IMR-90 (cell line): ENCODE measurements at regions not wholly inside any gene's neighbourhood (a gene's known extent, or its start where the extent isn't known, plus 50 kb on each side); places are given as distances from the start of the nearest gene placed in this dataset.

ENCODE experiments used
- ATAC-seq: fragments of 200-7000 bp; cut with Tn5 transposase; 2 replicates; pipeline ENCODE4 v1.9.1; 2020; ENCODE audit warnings: low read depth, mild to moderate bottlenecking, moderate library complexity
- BruUV-seq: library from RNA; stranded (reverse); fragments of 400-500 nt; replicated peaks from 2 replicates; lab custom pipeline; 2021; lab: Mats Ljungman, UMichigan
- CTCF ChIA-PET: fragments of 300-600 bp; formaldehyde crosslinking; extraction: SDS; loops from one replicate; lab custom pipeline; 2021; ENCODE audit warnings: antibody characterized with exemption; lab: Yijun Ruan, JAX
- POLR2A ChIA-PET: fragments of 300-600 bp; sonication (Branson Sonifier 250); formaldehyde crosslinking; loops from one replicate; lab custom pipeline; 2022; ENCODE audit warnings: antibody characterized with exemption; ENCODE audit not compliant: unreplicated experiment; lab: Charles Lee
- DNase-seq: peaks from one replicate; pipeline ENCODE4 v3.0.0; 2013
- H2AFZ ChIP-seq: replicated peaks from 2 replicates; pipeline ENCODE3; 2013; ENCODE audit warnings: low read length, mild to moderate bottlenecking; ENCODE audit not compliant: poor library complexity
- H2AK5ac ChIP-seq: 2 replicates; pipeline ENCODE4 v1.6.1; 2013; ENCODE audit warnings: low read depth, low read length, inconsistent platforms
- H2AK9ac ChIP-seq: replicated peaks from 2 replicates; pipeline ENCODE3; 2013; ENCODE audit warnings: mild to moderate bottlenecking, low read depth, low read length, moderate library complexity; ENCODE audit not compliant: poor library complexity
- H2BK120ac ChIP-seq: 2 replicates; pipeline ENCODE4 v1.6.1; 2013; ENCODE audit warnings: low read depth, low read length, inconsistent platforms
- H2BK15ac ChIP-seq: 3 replicates; pipeline ENCODE4 v1.6.1; 2013; ENCODE audit warnings: low read depth, low read length, inconsistent platforms
- H2BK20ac ChIP-seq: 2 replicates; pipeline ENCODE4 v1.6.1; 2013; ENCODE audit warnings: low read depth, mild to moderate bottlenecking, inconsistent platforms, low read length, moderate library complexity
- H2BK5ac ChIP-seq: 2 replicates; pipeline ENCODE4 v1.6.1; 2013; ENCODE audit warnings: mild to moderate bottlenecking, low read depth, low read length, inconsistent platforms; ENCODE audit not compliant: poor library complexity, severe bottlenecking
- H3K14ac ChIP-seq: replicated peaks from 2 replicates; pipeline ENCODE4 v1.6.1; 2013; ENCODE audit warnings: low read depth, low read length, inconsistent platforms
- H3K18ac ChIP-seq: 2 replicates; pipeline ENCODE4 v1.6.1; 2013; ENCODE audit warnings: low read depth, low read length, control low read depth
- H3K23ac ChIP-seq: 2 replicates; pipeline ENCODE4 v1.6.1; 2013; ENCODE audit warnings: low read depth, low read length, inconsistent platforms
- H3K27ac ChIP-seq: 2 replicates; pipeline ENCODE4 v1.5.1; 2013; ENCODE audit warnings: mild to moderate bottlenecking, control low read depth, low read length; ENCODE audit not compliant: insufficient read depth
- H3K27me3 ChIP-seq: 2 replicates; pipeline ENCODE4 v1.6.1; 2013; ENCODE audit warnings: low read length; ENCODE audit not compliant: control insufficient read depth, insufficient read depth
- H3K36me3 ChIP-seq: 2 replicates; pipeline ENCODE4 v1.6.1; 2013; ENCODE audit warnings: low read length, mixed read lengths; ENCODE audit not compliant: control insufficient read depth, insufficient read depth
- H3K4ac ChIP-seq: 2 replicates; pipeline ENCODE4 v1.6.1; 2013; ENCODE audit warnings: low read depth, low read length, inconsistent platforms
- H3K4me1 ChIP-seq: 2 replicates; pipeline ENCODE4 v1.6.1; 2013; ENCODE audit warnings: low read length, mixed read lengths; ENCODE audit not compliant: control insufficient read depth, insufficient read depth
- H3K4me2 ChIP-seq: 2 replicates; pipeline ENCODE4 v1.6.1; 2013; ENCODE audit warnings: low read depth, mild to moderate bottlenecking, control low read depth, low read length, moderate library complexity
- H3K4me3 ChIP-seq: 2 replicates; pipeline ENCODE4 v1.5.1; 2013; ENCODE audit warnings: low read depth, mild to moderate bottlenecking, control low read depth, low read length, moderate library complexity; ENCODE audit not compliant: insufficient read depth
- H3K56ac ChIP-seq: 2 replicates; pipeline ENCODE4 v1.6.1; 2013; ENCODE audit warnings: low read length, inconsistent platforms; ENCODE audit not compliant: insufficient read depth; ENCODE audit errors: extremely low read depth
- H3K79me1 ChIP-seq, 2 experiments: 2 replicates each; pipeline ENCODE4 v1.6.1; 2013; ENCODE audit warnings: low read length in 2 of 2, inconsistent platforms in 1 of 2, low read depth in 1 of 2
- H3K9ac ChIP-seq: 2 replicates; pipeline ENCODE4 v1.6.1; 2013; ENCODE audit warnings: low read depth, low read length, control low read depth
- H3K9me1 ChIP-seq: 2 replicates; pipeline ENCODE4 v1.6.1; 2013; ENCODE audit warnings: low read length, inconsistent platforms; ENCODE audit not compliant: insufficient read depth
- H3K9me3 ChIP-seq: 2 replicates; pipeline ENCODE4 v1.6.1; 2013; ENCODE audit warnings: low read length; ENCODE audit not compliant: control insufficient read depth, insufficient read depth
- H4K20me1 ChIP-seq: 2 replicates; pipeline ENCODE4 v1.6.1; 2013; ENCODE audit warnings: low read length, inconsistent platforms; ENCODE audit not compliant: insufficient read depth
- H4K5ac ChIP-seq: 2 replicates; pipeline ENCODE4 v1.6.1; 2013; ENCODE audit warnings: mild to moderate bottlenecking, low read depth, low read length, control low read depth
- H4K8ac ChIP-seq, 2 experiments: 2 replicates each; pipeline ENCODE4 v1.6.1; 2013; ENCODE audit warnings: low read depth in 2 of 2, low read length in 2 of 2, control low read depth in 1 of 2, inconsistent platforms in 1 of 2
- H4K91ac ChIP-seq: 2 replicates; pipeline ENCODE4 v1.6.1; 2013; ENCODE audit warnings: low read depth, low read length, inconsistent platforms; ENCODE audit not compliant: insufficient read depth
- BHLHE40 ChIP-seq: fragments of 150-350 bp; IDR thresholded peaks from 2 replicates; pipeline ENCODE4 v1.6.1; 2016; ENCODE audit warnings: mild to moderate bottlenecking, low read depth, low read length
- CEBPB ChIP-seq: IDR thresholded peaks from 2 replicates; pipeline ENCODE4 v1.6.1; 2012; ENCODE audit warnings: low read depth, low read length, improper control_type of control experiment
- CHD1 ChIP-seq: IDR thresholded peaks from 2 replicates; pipeline ENCODE4 v1.6.1; 2012; ENCODE audit warnings: low read depth, low read length, improper control_type of control experiment
- ELK1 ChIP-seq: fragments of 150-350 bp; IDR thresholded peaks from 2 replicates; pipeline ENCODE4 v1.6.1; 2016; ENCODE audit warnings: low read depth, mild to moderate bottlenecking, low read length, moderate library complexity, borderline replicate concordance
- FOS ChIP-seq: fragments of 150-350 bp; IDR thresholded peaks from 2 replicates; pipeline ENCODE4 v1.6.1; 2016; ENCODE audit warnings: low read depth, low read length
- MXI1 ChIP-seq: IDR thresholded peaks from 2 replicates; pipeline ENCODE4 v1.6.1; 2012; ENCODE audit warnings: low read depth, mild to moderate bottlenecking, low read length, moderate library complexity, borderline replicate concordance
- POLR2A ChIP-seq: IDR thresholded peaks from 2 replicates; pipeline ENCODE4 v1.6.1; 2012; ENCODE audit warnings: mild to moderate bottlenecking, low read depth, low read length
- RAD21 ChIP-seq: IDR thresholded peaks from 2 replicates; pipeline ENCODE4 v1.6.1; 2012; ENCODE audit warnings: low read length, improper control_type of control experiment
- RCOR1 ChIP-seq: IDR thresholded peaks from 2 replicates; pipeline ENCODE4 v1.6.1; 2012; ENCODE audit warnings: mild to moderate bottlenecking, low read length, improper control_type of control experiment; ENCODE audit not compliant: insufficient replicate concordance
- SMC3 ChIP-seq: fragments of 150-350 bp; IDR thresholded peaks from 2 replicates; pipeline ENCODE4 v1.6.1; 2016; ENCODE audit warnings: low read depth, mild to moderate bottlenecking, antibody characterized with exemption, low read length, moderate library complexity
- USF2 ChIP-seq: fragments of 150-350 bp; IDR thresholded peaks from 2 replicates; pipeline ENCODE4 v1.6.1; 2017; ENCODE audit warnings: mild to moderate bottlenecking, antibody characterized with exemption, low read length, low read depth
- WGBS, 2 experiments: methylation state at CpG; one replicate each; pipeline versions ENCODE4 v1.1.5 to v1.1.7; 2013; ENCODE audit warnings: missing lambda C conversion rate in 2 of 2; ENCODE audit not compliant: insufficient read length in 1 of 2; ENCODE audit errors: extremely low coverage in 2 of 2; 5-methylcytosine and 5-hydroxymethylcytosine counted together
- dilution Hi-C: fragments of 300-500 bp; cut with HindIII; formaldehyde crosslinking; loops from one replicate; pipeline ENCODE4 v1.14.3; 2018; ENCODE audit warnings: low sequenced_read_pairs; ENCODE audit not compliant: unreplicated experiment
- in situ Hi-C: fragments of 300-500 bp; cut with MboI; formaldehyde crosslinking; loops from 3 replicates; pipeline ENCODE4 v1.14.3; 2019; ENCODE audit warnings: low sequenced_read_pairs, inconsistent platforms, mixed read lengths
- intact Hi-C: fragments of 100-400 bp; cut with micrococcal nuclease; formaldehyde crosslinking; loops from 2 replicates; pipeline ENCODE4 v1.10.0; 2022

- H2AFZ ChIP-seq = no peak overlapping the region
- no peak overlapping the region for H3K4ac ChIP-seq
- POLR2A ChIA-PET = no interaction called here
- H3K23ac ChIP-seq = no peak overlapping the region
- no peak for ATAC-seq
- no peak overlapping the region for H2BK120ac ChIP-seq
- no peak overlapping the region for H2AK5ac ChIP-seq
- H3K14ac ChIP-seq = no peak overlapping the region
- no peak overlapping the region for H3K9ac ChIP-seq
- intact Hi-C loops = no loop called here
- in situ Hi-C loops = no loop called here
- no peak overlapping the region for H4K8ac ChIP-seq
- no peaks in the 10 kb centered on the region for H3K4me1 ChIP-seq
- no peak overlapping the region for H3K4me3 ChIP-seq
- H3K4me2 ChIP-seq = no peak overlapping the region
- no peak for DNase-seq
- H2BK20ac ChIP-seq = no peak overlapping the region
- no peaks in the 10 kb centered on the region for H3K27me3 ChIP-seq
- no peak overlapping the region for H2BK5ac ChIP-seq
- BruUV-seq = no TSS peak
- dilution Hi-C loops = no loop called here
- H4K91ac ChIP-seq = no peak overlapping the region
- H3K9me1 ChIP-seq = no peaks in the 10 kb centered on the region
- no peak overlapping the region for H2AK9ac ChIP-seq
- no peaks in the 10 kb centered on the region for H4K20me1 ChIP-seq
- CTCF ChIA-PET = no interaction called here
- H3K18ac ChIP-seq = no peak overlapping the region
- no CpG with 5 or more reads among the region's 2 CpGs for WGBS, 2 experiments
- no peak overlapping the region for H2BK15ac ChIP-seq
- no peak overlapping the region for H3K56ac ChIP-seq
- TF ChIP-seq POLR2A (no peak), BHLHE40 (no peak), SMC3 (no peak), RCOR1 (no peak), FOS (no peak), CEBPB (no peak), RAD21 (no peak), ELK1 (no peak), CHD1 (no peak), MXI1 (no peak), USF2 (no peak)
- no peaks in the 10 kb centered on the region for H3K36me3 ChIP-seq
- no peaks in the 10 kb centered on the region for H3K79me1 ChIP-seq
- no peaks in the 10 kb centered on the region for H3K9me3 ChIP-seq
- no peak overlapping the region for H3K27ac ChIP-seq
- no peak overlapping the region for H4K5ac ChIP-seq
These were observed 151.7 kb upstream of the RASGEF1B start for GRCh38 chr4:81623434-81623833.
